Prostate gland (tissue), 2 donors: ENCODE measurements at regions not wholly inside any gene's neighbourhood (a gene's known extent, or its start where the extent isn't known, plus 50 kb on each side); places are given as distances from the start of the nearest gene placed in this dataset.

Experiments
- DNase-seq: peaks from one replicate; pipeline ENCODE4 v3.0.0-alpha.2; 2019; ENCODE audit warnings: low spot score
- H3K27ac ChIP-seq, 2 donors: fragments of 200-600 bp; sonication (generic); 2 replicates each; pipeline ENCODE4 v1.5.1; 2017 to 2019
- H3K27me3 ChIP-seq: fragments of 200-600 bp; sonication (generic); replicated peaks from 2 replicates; pipeline ENCODE4 v1.5.1; 2019; ENCODE audit not compliant: insufficient read depth
- H3K36me3 ChIP-seq, 2 donors: fragments of 200-600 bp; sonication (generic); 1 replicate in 1 of 2; 2 replicates in 1 of 2; pipeline versions ENCODE4 v1.5.1 to v1.8.1; 2017 to 2019
- H3K4me1 ChIP-seq: fragments of 200-600 bp; sonication (generic); replicated peaks from 2 replicates; pipeline ENCODE4 v1.5.1; 2019
- H3K4me3 ChIP-seq, 2 donors: fragments of 200-600 bp; sonication (generic); 2 replicates each; pipeline ENCODE4 v1.5.1; 2017 to 2019
- H3K9me3 ChIP-seq: fragments of 200-600 bp; sonication (generic); 2 replicates; pipeline ENCODE4 v1.5.1; 2017
- CTCF ChIP-seq, 4 experiments: fragments of 200-600 bp in 2 of 4; fragments of 450-650 bp in 2 of 4; sonication (generic) in 2 of 4; IDR thresholded peaks; 1 replicate in 3 of 4; 2 replicates in 1 of 4; pipeline ENCODE4 v1.5.1; 2016 to 2019; ENCODE audit warnings: antibody characterized with exemption in 4 of 4, mild to moderate bottlenecking in 2 of 4, moderate library complexity in 2 of 4
- POLR2A ChIP-seq: fragments of 450-650 bp; IDR thresholded peaks from one replicate; pipeline ENCODE4 v1.6.1; 2016; ENCODE audit warnings: antibody characterized with exemption, mild to moderate bottlenecking
- POLR2AphosphoS5 ChIP-seq: sonication (generic); formaldehyde crosslinking; IDR thresholded peaks from one replicate; pipeline ENCODE4 v1.6.1; 2017; ENCODE audit warnings: antibody characterized with exemption
- WGBS: methylation state at CpG from one replicate; pipeline ENCODE4 v1.1.5; 2018; 5-methylcytosine and 5-hydroxymethylcytosine counted together
- intact Hi-C: fragments of 100-400 bp; cut with DNase I; formaldehyde crosslinking; loops from one replicate; pipeline ENCODE4 v1.14.2; 2022

DNA sequence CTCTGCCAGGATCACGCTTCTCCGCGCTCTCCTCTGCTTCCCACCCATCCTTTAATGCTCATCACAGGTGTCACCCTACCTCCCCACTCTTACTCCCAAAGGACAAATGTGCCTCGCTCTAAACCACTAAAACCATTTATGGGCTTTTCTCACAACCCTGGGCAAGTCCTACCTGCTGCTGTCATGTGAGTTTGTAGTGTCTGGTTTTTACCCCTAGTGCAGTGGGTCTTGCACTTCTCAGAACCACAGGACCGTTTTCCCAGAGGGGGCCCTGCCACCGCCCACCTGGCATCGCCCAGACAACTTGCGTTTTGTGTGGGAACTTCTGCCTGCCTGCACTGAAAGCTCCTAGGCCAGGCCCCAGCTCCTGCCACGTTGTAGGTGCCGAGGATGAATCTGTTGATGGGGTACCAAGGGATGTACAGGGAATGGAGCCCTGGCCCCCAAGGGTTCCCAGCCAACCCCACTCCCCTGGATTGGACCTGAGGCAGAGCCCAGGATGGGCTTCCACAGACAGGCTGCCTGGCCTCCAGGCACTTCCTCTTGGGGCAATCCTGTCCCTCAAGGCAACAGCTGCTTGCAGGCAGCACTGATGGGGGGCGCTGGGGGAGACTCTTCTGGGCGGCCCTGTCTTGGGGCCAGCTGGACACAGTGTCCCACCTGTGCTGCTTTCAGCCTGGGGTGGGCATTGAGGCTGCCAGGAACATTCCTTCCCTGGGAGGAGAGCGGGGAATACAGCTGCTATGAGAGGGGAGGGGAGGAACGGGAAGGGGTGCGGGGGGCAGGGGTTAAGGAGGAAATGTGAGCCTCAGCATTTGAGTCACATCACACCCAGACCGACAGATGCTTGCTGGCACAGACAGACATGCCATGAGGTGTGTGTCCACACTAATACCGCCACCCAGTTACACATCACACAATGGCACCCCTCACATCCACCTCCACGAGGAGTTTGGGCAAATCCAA, 176.3 kb downstream of the ZFP36L2 start:
- Histone ChIP-seq H3K4me3 (no peak overlapping the region), H3K27ac (no peak overlapping the region), H3K4me1 (no peaks in the 10 kb centered on the region), H3K9me3 (no peaks in the 10 kb centered on the region), H3K36me3 (no peaks in the 10 kb centered on the region), H3K27me3 (no peaks in the 10 kb centered on the region)
- DNase-seq = no peak
- 80% methylated on average over 16 of the region's 18 CpGs for WGBS
- intact Hi-C loops = no loop called here
- TF ChIP-seq POLR2A (no peak), POLR2AphosphoS5 (no peak), CTCF (IDR thresholded peaks at IDR 0.05) (no peak)

- WGBS = 83% methylated on average over 17 of the region's 17 CpGs
- Histone ChIP-seq H3K36me3 (no peaks in the 10 kb centered on the region), H3K9me3 (no peaks in the 10 kb centered on the region), H3K4me3 (no peak overlapping the region), H3K27me3 (no peaks in the 10 kb centered on the region), H3K4me1 (no peaks in the 10 kb centered on the region), H3K27ac (no peak overlapping the region)
- no peak for DNase-seq
- intact Hi-C loops = no loop called here
- TF ChIP-seq POLR2A = no peak
- TF ChIP-seq CTCF (IDR thresholded peaks at IDR 0.05) = no peak
- TF ChIP-seq POLR2AphosphoS5 = no peak
Observed at GRCh38 chr2:43047187-43047780, 179.1 kb downstream of the ZFP36L2 start.

DNA sequence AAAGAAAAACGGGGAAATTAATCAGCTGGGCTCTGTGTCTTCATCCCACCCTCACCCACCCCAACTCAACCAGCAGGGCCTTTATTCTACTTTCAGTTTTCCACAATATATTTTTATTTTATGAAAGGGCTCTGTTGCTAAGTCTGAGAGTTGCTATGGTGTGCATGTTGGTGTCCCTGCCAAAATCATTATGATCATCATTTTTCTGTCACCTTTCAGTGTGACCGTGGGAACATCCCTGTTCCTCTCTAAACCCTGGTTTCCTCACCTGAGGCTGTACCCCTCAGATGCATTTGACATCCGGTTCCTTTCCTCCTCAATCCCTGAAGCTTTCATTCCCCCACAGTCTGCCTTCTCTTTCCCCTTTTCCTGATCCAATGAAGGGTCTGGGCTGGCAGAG, 180.5 kb downstream of the ZFP36L2 start:
- intact Hi-C loops = no loop called here
- no peak overlapping the region for H3K4me3 ChIP-seq
- TF ChIP-seq CTCF (IDR thresholded peaks at IDR 0.05) = no peak
- no peak for TF ChIP-seq POLR2A
- no peak for TF ChIP-seq POLR2AphosphoS5

GRCh38 chr2:43044093-43044681, 182.2 kb downstream of the ZFP36L2 start:
- WGBS = 82% methylated on average over 13 of the region's 13 CpGs
- no peaks in the 10 kb centered on the region for H3K4me1 ChIP-seq
- TF ChIP-seq CTCF (IDR thresholded peaks at IDR 0.05) = no peak
- no peak for TF ChIP-seq POLR2AphosphoS5
- TF ChIP-seq POLR2A = no peak
- no peak for DNase-seq
- intact Hi-C loops = no loop called here
- no peaks in the 10 kb centered on the region for H3K27me3 ChIP-seq
- H3K9me3 ChIP-seq = no peaks in the 10 kb centered on the region
- no peaks in the 10 kb centered on the region for H3K36me3 ChIP-seq
- H3K27ac ChIP-seq = no peak overlapping the region
- no peak overlapping the region for H3K4me3 ChIP-seq

More for the DNA sequence above, 180.5 kb downstream of the ZFP36L2 start:
- Histone ChIP-seq H3K27me3 (no peaks in the 10 kb centered on the region), H3K27ac (no peak overlapping the region), H3K9me3 (no peaks in the 10 kb centered on the region), H3K36me3 (no peaks in the 10 kb centered on the region), H3K4me1 (no peaks in the 10 kb centered on the region)
- 86% methylated on average over 3 of the region's 3 CpGs for WGBS
- DNase-seq = no peak
